Osteoblast (primary cell): ENCODE measurements at regions not wholly inside any gene's neighbourhood (a gene's known extent, or its start where the extent isn't known, plus 50 kb on each side); places are given as distances from the start of the nearest gene placed in this dataset.

Source experiments
- DNase-seq: peaks from one replicate; pipeline ENCODE4 v3.0.0; 2011; ENCODE audit warnings: low spot score, mixed read lengths; ENCODE audit not compliant: insufficient read length; ENCODE audit errors: missing footprints
- H2AFZ ChIP-seq: 2 replicates; pipeline ENCODE4 v1.6.0; 2011; ENCODE audit warnings: mild to moderate bottlenecking, low read length
- H3K27ac ChIP-seq: 2 replicates; pipeline ENCODE4 v1.5.1; 2011; ENCODE audit warnings: mild to moderate bottlenecking, low read depth, low read length, moderate library complexity
- H3K27me3 ChIP-seq: 2 replicates; pipeline ENCODE4 v1.6.0; 2012; ENCODE audit warnings: mild to moderate bottlenecking, control low read depth, inconsistent platforms, low read length, moderate library complexity; ENCODE audit not compliant: insufficient read depth
- H3K36me3 ChIP-seq: 2 replicates; pipeline ENCODE4 v1.5.1; 2011; ENCODE audit warnings: mild to moderate bottlenecking, low read length, control low read depth, moderate library complexity; ENCODE audit not compliant: insufficient read depth
- H3K4me1 ChIP-seq: 2 replicates; pipeline ENCODE4 v1.5.1; 2011; ENCODE audit warnings: mild to moderate bottlenecking, low read length, control low read depth, moderate library complexity; ENCODE audit not compliant: insufficient read depth
- H3K4me2 ChIP-seq: 2 replicates; pipeline ENCODE4 v1.6.0; 2011; ENCODE audit warnings: mild to moderate bottlenecking, low read length; ENCODE audit not compliant: insufficient read depth
- H3K4me3 ChIP-seq: fragments of 200-600 bp; sonication (generic); 3 replicates; pipeline ENCODE4 v1.5.1; 2012; ENCODE audit warnings: mild to moderate bottlenecking, low read length, inconsistent platforms; ENCODE audit not compliant: insufficient read depth
- H3K79me2 ChIP-seq: 2 replicates; pipeline ENCODE4 v1.6.0; 2012; ENCODE audit warnings: mild to moderate bottlenecking, low read length, control low read depth, inconsistent platforms; ENCODE audit not compliant: insufficient read depth
- H3K9me3 ChIP-seq: 2 replicates; pipeline ENCODE4 v1.5.1; 2011; ENCODE audit warnings: low read depth, low read length, control low read depth
- H4K20me1 ChIP-seq: 2 replicates; pipeline ENCODE4 v1.6.0; 2012; ENCODE audit warnings: mild to moderate bottlenecking, low read length, control low read depth; ENCODE audit not compliant: insufficient read depth
- TF ChIP-seq, protein P1 (sequence below): IDR thresholded peaks from 2 replicates; pipeline ENCODE4 v1.5.1; 2011; ENCODE audit warnings: mild to moderate bottlenecking, low read depth, low read length, moderate library complexity; ENCODE audit errors: extremely low read depth

DNA sequence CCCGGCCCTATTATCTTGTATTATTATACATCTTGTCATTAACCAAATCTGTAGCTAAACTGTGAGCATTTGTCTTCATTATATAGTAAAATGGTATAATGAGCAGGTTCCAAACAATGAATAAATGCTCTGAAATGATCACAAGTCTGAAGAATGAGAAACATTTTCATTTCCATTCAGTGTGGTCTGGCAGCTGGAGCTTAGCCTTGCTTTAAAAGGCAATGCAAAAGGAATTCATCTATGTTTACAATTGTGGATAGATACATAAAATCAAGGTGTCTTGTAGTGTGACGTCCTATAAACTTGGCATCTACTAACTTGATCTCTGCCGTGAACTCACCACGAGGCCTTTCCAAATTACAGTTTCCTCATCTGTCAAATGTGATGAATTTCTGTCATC is 168.3 kb downstream of the RMST start:
- Histone ChIP-seq H4K20me1 (no peaks in the 10 kb centered on the region), H3K27ac (no peak overlapping the region), H2AFZ (no peak overlapping the region), H3K9me3 (no peaks in the 10 kb centered on the region), H3K4me2 (no peak overlapping the region), H3K79me2 (no peaks in the 10 kb centered on the region), H3K36me3 (no peaks in the 10 kb centered on the region), H3K4me3 (no peak overlapping the region), H3K27me3 (no peaks in the 10 kb centered on the region), H3K4me1 (no peaks in the 10 kb centered on the region)
- TF ChIP-seq, protein P1, sequence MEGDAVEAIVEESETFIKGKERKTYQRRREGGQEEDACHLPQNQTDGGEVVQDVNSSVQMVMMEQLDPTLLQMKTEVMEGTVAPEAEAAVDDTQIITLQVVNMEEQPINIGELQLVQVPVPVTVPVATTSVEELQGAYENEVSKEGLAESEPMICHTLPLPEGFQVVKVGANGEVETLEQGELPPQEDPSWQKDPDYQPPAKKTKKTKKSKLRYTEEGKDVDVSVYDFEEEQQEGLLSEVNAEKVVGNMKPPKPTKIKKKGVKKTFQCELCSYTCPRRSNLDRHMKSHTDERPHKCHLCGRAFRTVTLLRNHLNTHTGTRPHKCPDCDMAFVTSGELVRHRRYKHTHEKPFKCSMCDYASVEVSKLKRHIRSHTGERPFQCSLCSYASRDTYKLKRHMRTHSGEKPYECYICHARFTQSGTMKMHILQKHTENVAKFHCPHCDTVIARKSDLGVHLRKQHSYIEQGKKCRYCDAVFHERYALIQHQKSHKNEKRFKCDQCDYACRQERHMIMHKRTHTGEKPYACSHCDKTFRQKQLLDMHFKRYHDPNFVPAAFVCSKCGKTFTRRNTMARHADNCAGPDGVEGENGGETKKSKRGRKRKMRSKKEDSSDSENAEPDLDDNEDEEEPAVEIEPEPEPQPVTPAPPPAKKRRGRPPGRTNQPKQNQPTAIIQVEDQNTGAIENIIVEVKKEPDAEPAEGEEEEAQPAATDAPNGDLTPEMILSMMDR: no peak
- no peak for DNase-seq

DNA sequence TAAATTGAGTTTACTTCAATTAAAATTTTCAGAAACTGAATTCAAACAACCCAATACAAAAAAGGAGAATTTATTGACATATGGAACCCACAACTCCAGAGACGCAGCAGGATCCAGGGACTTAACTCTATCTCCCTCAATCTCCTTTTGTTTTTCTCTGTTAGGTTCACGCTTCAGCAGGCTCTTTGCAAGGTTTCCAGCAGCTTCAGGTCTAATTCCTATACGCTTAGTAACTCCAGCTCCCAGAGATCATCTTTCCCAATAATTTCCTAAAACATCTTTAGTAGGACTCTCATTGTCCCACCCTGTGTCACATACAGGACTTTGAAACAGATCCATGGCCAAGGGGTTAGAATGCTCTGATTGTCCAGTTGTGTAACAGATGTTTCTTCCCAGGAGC is 175.2 kb downstream of the RMST start:
- Histone ChIP-seq H3K4me2 (no peak overlapping the region), H3K27me3 (no peaks in the 10 kb centered on the region), H3K27ac (no peak overlapping the region), H3K9me3 (no peaks in the 10 kb centered on the region), H3K4me1 (no peaks in the 10 kb centered on the region), H3K4me3 (no peak overlapping the region), H2AFZ (no peak overlapping the region), H4K20me1 (no peaks in the 10 kb centered on the region), H3K36me3 (no peaks in the 10 kb centered on the region), H3K79me2 (no peaks in the 10 kb centered on the region)
- TF ChIP-seq, protein P1: no peak
- DNase-seq: no peak

DNA sequence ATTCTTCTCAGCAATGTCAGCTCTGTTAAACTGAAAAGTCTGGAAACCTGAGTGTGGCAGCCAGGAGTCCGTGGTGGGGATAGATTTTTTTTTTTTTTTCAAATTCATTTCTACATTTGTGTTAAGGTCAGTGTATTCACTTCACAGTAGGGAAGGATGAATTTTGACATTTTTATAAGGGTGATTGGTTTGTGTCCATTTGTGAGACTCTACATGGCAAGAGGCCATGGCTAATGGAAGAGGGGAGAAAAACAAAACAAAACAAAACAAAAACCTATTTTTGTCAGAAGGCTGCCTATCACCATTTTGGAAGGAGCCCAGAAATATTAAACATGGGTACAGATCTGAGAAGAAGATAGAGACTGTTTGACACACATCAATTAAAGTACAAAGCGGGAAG is 176.1 kb downstream of the RMST start:
- Histone ChIP-seq H4K20me1 (no peaks in the 10 kb centered on the region), H3K27ac (no peak overlapping the region), H2AFZ (no peak overlapping the region), H3K4me3 (no peak overlapping the region), H3K4me1 (no peaks in the 10 kb centered on the region), H3K36me3 (no peaks in the 10 kb centered on the region), H3K79me2 (no peaks in the 10 kb centered on the region), H3K27me3 (no peaks in the 10 kb centered on the region), H3K9me3 (no peaks in the 10 kb centered on the region), H3K4me2 (no peak overlapping the region)
- TF ChIP-seq, protein P1: no peak
- DNase-seq: no peak

DNA sequence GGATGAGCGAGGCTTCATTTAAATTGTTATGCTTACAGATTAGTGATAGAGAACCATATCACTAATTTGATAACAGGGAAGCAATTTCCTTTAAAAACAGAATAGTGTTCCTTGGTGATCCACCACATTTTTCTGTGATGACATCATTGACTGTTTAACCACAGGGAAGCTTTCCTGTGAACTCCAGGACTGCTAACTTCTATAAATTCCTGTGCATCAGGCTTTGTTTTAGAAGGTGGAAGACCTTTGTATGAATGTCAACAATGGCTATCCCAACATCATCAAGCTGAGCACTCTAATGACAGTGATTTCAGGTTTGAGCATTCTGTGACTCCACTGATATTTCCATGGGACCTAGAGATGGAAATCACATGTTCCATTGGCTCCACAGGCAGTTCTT is 177.1 kb downstream of the RMST start:
- H4K20me1 ChIP-seq: no peaks in the 10 kb centered on the region
- no peak overlapping the region for H3K27ac ChIP-seq
- no peaks in the 10 kb centered on the region for H3K79me2 ChIP-seq
- no peaks in the 10 kb centered on the region for H3K27me3 ChIP-seq
- H3K9me3 ChIP-seq: no peaks in the 10 kb centered on the region
- no peak overlapping the region for H3K4me2 ChIP-seq
- no peaks in the 10 kb centered on the region for H3K4me1 ChIP-seq
- H3K4me3 ChIP-seq: no peak overlapping the region
- no peak overlapping the region for H2AFZ ChIP-seq
- no peaks in the 10 kb centered on the region for H3K36me3 ChIP-seq
- no peak for DNase-seq
- TF ChIP-seq, protein P1: no peak
